ENCODE measurements at regions not wholly inside any gene's neighbourhood (a gene's known extent, or its start where the extent isn't known, plus 50 kb on each side); places are given as distances from the start of the nearest gene placed in this dataset.

DNA sequence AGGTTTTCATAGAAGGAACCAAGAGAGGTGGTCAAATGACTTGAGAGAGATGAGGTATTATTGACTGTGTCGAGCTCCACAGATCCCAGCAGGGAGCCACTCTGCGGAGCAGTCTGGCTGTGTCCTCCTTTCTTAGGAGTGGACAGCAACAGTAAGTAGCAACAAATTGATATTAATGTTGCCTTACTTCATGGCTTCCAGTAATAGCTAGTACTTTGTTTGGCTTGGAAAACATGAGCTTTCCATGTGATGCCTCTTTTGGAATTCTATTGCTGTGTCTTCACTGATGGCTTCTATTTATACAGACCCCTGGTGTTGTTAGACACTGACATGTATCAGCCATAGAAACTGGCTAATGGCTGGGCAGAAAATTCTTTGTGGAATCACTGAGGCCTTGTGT, 531.2 kb upstream of the CCDC196 start:
- no peak overlapping the region for H3K4me3 ChIP-seq (ENCODE audit: low read depth, low read length)
- TF ChIP-seq, protein P1, sequence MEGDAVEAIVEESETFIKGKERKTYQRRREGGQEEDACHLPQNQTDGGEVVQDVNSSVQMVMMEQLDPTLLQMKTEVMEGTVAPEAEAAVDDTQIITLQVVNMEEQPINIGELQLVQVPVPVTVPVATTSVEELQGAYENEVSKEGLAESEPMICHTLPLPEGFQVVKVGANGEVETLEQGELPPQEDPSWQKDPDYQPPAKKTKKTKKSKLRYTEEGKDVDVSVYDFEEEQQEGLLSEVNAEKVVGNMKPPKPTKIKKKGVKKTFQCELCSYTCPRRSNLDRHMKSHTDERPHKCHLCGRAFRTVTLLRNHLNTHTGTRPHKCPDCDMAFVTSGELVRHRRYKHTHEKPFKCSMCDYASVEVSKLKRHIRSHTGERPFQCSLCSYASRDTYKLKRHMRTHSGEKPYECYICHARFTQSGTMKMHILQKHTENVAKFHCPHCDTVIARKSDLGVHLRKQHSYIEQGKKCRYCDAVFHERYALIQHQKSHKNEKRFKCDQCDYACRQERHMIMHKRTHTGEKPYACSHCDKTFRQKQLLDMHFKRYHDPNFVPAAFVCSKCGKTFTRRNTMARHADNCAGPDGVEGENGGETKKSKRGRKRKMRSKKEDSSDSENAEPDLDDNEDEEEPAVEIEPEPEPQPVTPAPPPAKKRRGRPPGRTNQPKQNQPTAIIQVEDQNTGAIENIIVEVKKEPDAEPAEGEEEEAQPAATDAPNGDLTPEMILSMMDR (IDR thresholded peaks at IDR 0.05; ENCODE audit: borderline replicate concordance, insufficient read depth, low read depth, low read length), result no peak

DNA sequence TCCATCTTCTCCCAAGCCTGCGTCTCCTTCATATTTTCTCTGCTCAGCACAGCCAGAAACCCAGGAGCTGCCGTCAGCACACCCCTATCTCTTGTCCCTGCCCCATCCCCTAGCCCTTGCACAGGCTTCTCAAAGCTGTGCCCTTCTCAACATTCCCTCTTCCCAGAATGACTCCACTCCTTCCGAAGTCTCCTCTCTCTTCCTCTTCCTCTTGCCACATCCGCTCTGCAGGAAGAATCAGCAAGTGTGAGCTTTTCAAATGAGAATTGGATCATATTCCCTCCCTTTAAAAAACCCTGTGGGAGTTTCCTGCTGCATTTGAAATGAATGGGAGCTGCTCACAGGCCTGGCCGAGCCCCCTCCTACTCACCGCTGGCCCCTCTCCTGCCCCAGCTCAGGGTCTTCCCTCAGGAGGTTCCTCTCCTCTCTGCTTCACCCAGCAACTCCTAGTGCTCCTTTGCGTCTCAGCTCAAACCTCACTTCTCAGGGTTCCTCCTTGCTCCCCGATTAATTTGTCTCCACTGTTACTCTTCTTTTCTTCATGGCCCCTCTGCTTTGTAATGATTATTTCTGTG, 528.5 kb upstream of the CCDC196 start:
- TF ChIP-seq, protein P1 (IDR thresholded peaks at IDR 0.05; ENCODE audit: borderline replicate concordance, insufficient read depth, low read depth, low read length), result no peak
- H3K4me3 ChIP-seq (ENCODE audit: low read depth, low read length), result no peak overlapping the region

DNA sequence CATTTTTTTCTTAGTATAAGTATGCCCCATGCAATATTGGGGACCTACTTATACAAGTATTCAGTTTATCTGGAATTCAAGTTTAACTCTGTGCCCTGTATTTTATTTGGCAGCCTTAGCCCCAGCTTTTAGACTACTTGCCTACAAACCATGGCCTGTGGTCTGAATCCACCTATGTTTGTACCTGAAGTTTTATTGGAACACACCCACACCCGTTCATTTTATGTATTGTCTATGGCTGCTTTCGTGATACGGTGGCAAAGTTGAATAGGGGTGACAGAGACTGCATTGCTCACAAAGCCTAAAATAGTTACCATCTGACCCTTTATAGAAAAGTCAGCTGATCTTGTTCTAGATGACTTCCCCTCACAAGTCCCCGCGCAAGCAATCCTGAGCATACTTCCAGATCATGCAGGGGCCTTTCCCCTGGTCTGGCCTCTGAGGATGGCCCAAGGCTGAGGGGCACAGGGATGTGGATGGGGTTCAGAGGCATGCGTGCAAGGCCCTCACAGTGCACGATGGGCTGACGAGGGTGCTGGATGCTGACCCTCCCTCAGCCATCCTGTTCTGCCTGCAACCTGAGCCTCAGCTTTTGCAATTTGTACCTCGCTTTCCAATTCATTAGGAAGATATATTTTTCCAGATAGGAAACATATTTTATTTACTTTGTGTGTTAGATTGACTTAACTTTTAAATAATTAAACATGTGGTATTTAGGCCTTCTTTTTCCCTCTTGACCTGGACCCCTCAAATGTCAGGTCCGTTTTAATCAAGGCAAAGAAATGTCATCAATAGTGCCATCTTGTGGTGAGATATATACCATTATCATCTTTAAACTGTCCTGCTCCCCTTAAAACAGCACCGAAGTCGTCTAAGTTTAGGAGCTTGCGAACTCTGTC, 527.3 kb upstream of the CCDC196 start:
- TF ChIP-seq, protein P1 (IDR thresholded peaks at IDR 0.05; ENCODE audit: borderline replicate concordance, insufficient read depth, low read depth, low read length), result 0 out of 2 replicates have a peak, but pooled peaks have one; percentile 8
- no peak overlapping the region for H3K4me3 ChIP-seq (ENCODE audit: low read depth, low read length)

DNA sequence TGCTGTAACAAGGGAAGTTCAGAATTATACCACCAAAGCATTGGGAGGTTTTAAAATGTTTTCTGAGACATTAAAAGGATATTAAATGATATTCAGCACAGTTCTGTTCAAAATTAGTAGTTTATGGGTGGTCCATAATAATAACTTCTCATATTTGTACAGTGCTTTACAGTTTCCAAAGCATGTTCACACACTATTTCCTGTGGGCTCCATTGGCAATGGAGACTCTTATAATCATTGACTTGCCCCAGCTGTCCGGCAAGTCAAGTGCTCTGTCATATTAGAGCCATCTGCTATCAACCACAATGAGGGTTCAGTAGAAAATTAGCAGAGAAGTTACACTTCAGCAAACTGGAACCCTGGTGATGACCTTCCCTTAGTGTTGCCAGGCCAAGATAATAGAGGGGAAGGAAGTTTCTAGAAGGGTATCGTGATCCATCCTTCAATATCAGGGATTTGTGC, 526.6 kb upstream of the CCDC196 start:
- no peak overlapping the region for H3K4me3 ChIP-seq (ENCODE audit: low read depth, low read length)
- TF ChIP-seq, protein P1 (IDR thresholded peaks at IDR 0.05; ENCODE audit: borderline replicate concordance, insufficient read depth, low read depth, low read length), result no peak

DNA sequence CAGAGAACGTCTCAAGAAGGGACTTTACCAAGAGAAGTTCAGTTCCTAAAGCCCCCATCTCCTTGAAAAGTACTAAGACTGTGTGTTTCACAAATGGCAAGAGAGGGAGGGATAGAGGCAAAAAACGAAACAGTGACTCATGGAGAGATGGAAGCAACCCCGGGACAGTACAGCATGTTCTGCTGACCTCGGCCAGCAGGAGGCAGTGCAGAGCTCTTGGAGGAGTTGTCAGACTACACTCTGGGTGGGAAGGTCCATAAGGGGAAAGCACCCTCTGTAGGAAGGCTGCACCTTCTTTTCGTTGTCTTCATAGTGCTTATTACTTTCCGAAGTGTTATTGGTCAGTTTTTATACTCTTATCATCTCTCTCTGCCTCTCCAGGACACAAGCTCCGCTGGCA, 525.2 kb upstream of the CCDC196 start:
- H3K4me3 ChIP-seq (ENCODE audit: low read depth, low read length), result no peak overlapping the region
- TF ChIP-seq, protein P1 (IDR thresholded peaks at IDR 0.05; ENCODE audit: borderline replicate concordance, insufficient read depth, low read depth, low read length), result peak; percentile 89

DNA sequence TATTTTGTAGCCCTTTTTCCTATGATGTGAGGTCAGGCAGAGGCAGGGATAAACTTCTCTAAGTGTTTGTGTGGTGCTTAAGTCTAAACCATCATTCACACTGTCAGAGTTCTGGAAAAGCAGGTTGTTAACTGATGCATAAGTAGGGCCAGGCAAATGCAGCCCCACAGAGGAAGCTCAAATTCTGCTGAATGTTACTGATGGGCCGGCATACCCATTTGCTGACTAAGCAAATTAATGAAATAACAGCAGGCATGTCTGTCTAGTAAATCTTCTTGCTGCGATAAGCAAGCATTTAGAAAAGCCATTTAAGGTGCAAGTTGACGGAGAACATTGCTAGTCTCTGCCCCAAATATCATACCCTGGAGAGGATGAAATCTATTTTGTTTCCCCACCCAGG, 523.2 kb upstream of the CCDC196 start:
- TF ChIP-seq, protein P1 (IDR thresholded peaks at IDR 0.05; ENCODE audit: borderline replicate concordance, insufficient read depth, low read depth, low read length), result no peak
- no peak overlapping the region for H3K4me3 ChIP-seq (ENCODE audit: low read depth, low read length)

All from GM12875 (cell line).